HG02885 (cell line): ENCODE measurements at regions not wholly inside any gene's neighbourhood (a gene's known extent, or its start where the extent isn't known, plus 50 kb on each side); places are given as distances from the start of the nearest gene placed in this dataset.

Experiments
- ATAC-seq: cut with Tn5 transposase; IDR thresholded peaks from one replicate; pipeline ENCODE4 v1.9.1; 2021; ENCODE audit warnings: mild to moderate bottlenecking; ENCODE audit not compliant: unreplicated experiment, poor library complexity

GRCh38 chr4:45985038-45985437 is 138.8 kb downstream of the GABRG1 start:
- ATAC-seq = no peak

GRCh38 chr4:45971108-45971507 is 152.7 kb downstream of the GABRG1 start:
- no peak for ATAC-seq

GRCh38 chr4:45957353-45957752 is 166.5 kb downstream of the GABRG1 start:
- ATAC-seq = no peak

GRCh38 chr4:45954276-45954675 is 169.6 kb downstream of the GABRG1 start:
- no peak for ATAC-seq

DNA sequence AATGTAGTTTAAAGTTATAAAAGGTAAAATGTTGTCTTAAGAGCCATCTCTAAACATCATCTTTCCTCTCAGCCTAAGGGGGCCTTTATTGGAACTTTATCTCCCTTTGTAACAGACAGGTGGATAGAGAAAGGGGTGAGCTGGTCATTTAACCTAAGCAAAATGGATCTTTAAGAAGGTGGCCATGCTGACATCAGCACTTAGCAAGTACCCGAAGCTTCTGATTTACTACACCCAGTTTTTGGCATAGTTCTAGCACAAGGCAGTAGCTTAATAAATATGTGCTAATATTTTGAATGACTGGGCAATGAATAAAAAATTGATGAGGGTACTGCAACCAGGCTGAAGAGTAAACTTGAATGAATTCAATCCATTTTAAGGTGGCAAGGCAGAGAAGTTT is 172.7 kb downstream of the GABRG1 start:
- ATAC-seq = no peak

DNA sequence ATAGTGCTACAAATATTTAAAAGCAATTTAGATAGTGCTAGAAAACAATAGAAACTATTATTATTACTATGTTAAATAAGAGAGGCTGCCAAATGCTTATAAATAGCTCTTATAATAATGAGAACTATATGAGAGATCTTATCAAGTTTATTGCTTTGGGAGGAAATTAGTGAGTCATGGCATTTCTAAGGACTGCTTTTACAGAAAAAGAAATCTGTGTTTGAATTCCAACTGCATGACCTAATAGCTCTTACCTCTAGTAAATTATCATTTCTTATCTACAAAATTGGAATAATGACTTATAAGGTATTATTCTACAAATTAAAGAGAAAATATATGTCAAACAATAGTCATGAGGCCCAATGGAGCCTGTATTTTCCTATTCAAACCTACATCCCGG is 177.2 kb downstream of the GABRG1 start:
- no peak for ATAC-seq

DNA sequence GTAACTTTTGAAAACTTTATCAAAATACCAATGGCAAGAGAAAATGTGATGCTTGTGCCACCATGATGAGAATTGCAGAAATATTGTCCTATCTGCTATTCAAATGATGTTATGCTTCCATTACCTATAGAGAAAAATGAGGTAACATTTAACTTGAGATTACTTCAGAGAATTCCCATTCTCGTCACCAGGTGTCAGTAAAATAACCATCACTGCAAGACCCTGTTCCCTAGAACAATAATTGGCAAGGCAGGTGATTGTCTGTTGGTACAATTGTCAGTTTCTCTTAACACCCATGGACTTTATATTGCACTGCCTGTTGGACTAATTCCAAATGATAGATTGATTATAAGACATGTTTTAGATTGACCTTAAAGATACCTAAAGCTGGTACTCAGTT is 179.9 kb downstream of the GABRG1 start:
- ATAC-seq = no peak

DNA sequence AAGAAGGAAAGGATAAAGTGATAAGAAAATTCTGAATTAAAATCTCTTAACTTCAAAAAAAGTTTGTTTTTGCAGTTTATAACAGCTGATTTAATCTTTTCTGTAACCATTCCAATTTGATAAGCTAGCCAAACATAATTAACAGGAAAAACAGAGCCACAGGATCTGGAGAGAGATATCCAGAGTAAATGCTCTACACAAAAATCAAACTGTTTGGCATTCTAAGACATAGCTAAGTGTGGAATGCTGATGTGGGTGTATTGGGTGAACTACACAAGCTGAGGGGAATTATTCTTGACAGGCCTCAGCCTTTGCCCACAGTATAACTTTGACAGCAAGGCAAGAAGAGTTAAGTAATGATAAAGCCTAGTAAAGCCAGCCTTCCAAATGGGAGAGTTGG is 184.8 kb downstream of the GABRG1 start:
- no peak for ATAC-seq

GRCh38 chr4:45931154-45931553 is 192.7 kb downstream of the GABRG1 start:
- no peak for ATAC-seq

DNA sequence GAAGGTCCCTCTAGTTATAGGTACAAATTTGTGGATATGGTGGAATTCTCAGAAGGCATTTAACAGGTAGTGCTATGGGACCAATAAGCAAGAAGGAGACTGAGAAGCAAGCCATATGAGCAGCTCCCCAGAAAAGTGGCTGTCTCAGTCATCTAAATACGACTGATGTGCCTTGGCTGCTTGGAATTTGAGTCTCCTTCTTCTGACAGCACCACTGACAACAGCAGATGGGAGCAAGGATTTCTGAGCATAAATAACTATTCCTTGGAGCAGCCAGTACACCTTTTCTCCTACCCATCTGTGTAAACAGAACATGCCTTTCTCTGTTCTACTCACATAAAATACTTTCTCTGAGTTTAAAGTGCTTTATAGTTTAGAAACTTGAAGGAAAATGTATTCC is 196.2 kb downstream of the GABRG1 start:
- ATAC-seq = no peak

- no peak for ATAC-seq
Observed at GRCh38 chr4:45925809-45926208, 198.0 kb downstream of the GABRG1 start.

GRCh38 chr4:45920861-45921260 is 203.0 kb downstream of the GABRG1 start:
- no peak for ATAC-seq

DNA sequence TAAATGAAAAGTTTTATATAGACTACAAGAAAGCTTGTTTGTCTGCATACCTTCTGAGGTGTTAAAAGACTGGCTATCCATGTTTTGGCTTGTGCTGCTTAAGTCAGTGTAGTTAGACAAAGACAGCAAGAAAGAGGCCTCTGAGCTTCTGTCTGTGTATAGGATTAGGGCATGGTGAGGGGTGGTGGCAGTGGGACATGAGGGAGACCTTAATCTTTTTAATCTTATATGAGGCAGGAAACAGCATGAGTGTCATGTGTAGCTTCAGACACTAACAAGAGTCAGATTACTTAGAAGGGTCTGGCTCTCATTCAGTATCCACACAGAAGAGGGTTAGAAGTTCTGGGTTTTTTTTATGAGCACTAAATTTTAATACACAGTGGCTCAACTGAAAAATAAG is 213.3 kb downstream of the GABRG1 start:
- no peak for ATAC-seq

GRCh38 chr4:45897946-45898585 is 225.8 kb downstream of the GABRG1 start:
- ATAC-seq = no peak

DNA sequence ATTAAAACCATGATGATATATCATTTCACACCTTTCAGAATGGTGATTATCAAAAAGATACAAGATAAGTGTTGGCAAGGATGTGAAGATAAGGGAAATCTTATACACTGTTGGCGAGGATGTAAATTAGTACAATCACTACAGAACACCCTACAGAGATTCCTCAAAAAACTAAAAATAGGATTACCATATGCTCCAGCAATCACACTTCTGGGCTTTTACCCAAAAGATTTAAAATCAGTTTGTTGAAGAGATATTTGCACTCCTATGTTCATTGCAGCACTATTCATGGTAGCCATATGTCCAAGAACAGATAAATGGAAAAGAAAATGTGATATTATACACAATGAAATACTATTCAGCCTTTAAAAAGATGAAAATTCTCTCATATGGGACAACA is 240.4 kb downstream of the GABRG1 start:
- ATAC-seq = no peak

GRCh38 chr4:45876235-45876890 is 247.5 kb downstream of the GABRG1 start:
- ATAC-seq = no peak

DNA sequence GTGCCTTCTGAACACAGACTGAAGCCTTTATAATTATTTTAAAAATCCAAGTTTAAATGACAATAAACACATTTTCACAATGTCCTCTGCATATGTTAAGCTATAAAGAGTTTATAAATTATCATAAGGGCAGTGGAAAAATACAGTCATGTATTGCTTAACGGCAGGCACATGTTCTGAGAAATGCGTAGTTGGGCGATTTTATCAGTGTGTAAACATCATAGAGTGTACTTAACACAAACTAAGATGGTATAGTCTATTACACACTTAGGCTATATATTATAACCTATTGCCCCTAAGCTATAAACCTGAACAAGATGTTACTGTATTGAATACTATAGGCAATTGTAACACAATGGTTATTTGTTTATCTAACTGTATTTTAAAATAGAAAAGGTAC is 254.7 kb downstream of the GABRG1 start:
- ATAC-seq = no peak

DNA sequence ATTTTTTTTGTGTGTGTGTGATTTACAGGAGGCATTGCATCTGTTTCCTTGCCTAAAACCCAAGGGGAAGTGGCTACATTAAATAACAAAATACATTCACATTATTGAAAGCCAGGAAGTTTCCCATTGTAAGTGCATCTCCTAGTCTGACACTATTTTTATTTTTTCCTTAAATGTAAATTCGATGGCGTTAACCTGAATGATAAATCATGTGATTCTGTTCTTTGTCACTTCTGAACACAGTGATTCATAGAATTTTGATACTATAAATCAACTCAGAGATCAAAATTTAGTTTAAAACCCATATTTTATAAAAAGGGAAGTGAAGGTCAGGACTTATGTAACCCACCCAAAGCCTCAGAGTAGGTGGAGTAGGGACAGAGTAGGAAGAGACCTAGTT is 258.1 kb downstream of the GABRG1 start:
- ATAC-seq = no peak

DNA sequence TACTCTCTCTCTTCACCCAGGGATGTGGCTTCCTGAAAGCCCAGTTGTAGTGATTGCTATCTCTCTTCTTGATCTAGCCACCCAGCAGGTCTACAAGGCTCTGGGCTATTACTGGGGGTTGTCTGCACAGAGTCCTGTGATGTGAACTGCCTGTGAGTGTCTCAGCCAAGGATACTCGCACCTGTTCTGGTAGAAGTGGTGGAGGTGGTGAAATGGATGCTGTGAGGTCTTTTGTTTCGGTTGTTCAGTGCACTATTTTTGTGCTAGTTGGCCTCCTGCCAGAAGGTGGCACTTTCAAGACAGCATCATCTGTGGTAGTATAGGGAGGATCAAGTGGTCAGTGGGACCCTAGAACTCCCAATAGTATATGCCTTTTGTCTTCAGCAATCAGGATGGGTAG is 268.0 kb downstream of the GABRG1 start:
- no peak for ATAC-seq

DNA sequence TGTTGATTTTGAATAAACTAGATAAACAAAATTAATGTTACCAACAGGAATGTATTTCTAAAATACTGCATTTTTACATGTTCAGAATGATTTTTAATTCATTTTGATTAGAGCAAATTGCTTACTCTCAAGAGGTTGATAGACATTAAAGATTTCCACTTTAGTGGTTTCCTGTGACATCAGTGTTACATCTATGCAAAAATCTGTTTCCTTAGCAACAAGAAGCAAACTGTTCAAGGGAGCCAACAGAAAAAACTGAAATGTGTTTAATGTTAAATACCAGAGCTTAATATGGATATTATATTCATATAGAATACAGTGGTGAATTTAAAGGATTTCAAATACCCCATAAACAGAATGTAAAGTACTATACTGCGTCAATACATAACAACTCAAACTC is 277.8 kb downstream of the GABRG1 start:
- no peak for ATAC-seq

DNA sequence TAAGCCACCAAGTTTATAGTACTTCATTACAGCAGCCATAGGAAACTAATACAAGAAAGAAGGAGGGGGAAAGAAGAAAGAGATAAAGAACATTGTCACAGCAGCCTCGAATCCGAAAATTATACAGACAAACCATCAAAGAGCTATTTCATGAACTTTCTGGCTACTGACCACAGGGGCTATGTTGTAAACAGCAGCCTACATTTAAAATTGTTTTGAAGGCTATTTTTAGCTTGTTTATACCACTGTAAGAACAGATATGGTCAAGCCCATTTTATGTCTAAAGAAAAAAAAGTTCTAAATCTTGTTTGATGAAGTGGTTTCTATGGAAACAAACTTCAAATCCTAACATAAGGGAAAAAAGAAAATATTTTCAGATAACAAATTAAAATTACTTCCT is 282.1 kb downstream of the GABRG1 start:
- no peak for ATAC-seq

- ATAC-seq = no peak
Observed at GRCh38 chr4:45831692-45832091, 292.2 kb downstream of the GABRG1 start.
